CD4-positive, alpha-beta T cell treated with Interleukin-1 beta for 1 hour (primary cell): ENCODE measurements at regions not wholly inside any gene's neighbourhood (a gene's known extent, or its start where the extent isn't known, plus 50 kb on each side); places are given as distances from the start of the nearest gene placed in this dataset.

Experiments used
- DNase-seq, 2 donors: peaks; one replicate each; pipeline ENCODE4 v3.0.0-alpha.2; 2020 to 2022

GRCh38 chr18:25423760-25424159 is 71.8 kb upstream of the ZNF521 start:
- no peak for DNase-seq

DNA sequence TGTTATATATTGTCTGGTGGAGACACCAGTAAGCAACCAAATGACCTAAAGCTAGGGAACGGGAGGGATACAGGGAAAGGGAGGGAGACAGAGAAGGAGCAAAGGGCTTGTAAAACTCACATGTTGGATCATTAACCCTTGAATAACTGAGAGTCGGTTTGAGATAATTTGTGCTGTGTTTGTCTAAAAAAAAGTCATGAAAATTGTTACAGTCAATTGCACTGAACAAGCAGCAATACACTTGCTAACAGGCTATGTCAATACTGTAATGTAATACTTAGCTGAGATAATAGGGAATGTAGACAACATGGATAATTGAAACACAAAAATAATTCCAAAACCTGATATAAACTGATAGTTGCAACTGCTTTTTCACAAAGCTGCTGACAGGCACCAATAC is 71.3 kb upstream of the ZNF521 start:
- DNase-seq = no peak

DNA sequence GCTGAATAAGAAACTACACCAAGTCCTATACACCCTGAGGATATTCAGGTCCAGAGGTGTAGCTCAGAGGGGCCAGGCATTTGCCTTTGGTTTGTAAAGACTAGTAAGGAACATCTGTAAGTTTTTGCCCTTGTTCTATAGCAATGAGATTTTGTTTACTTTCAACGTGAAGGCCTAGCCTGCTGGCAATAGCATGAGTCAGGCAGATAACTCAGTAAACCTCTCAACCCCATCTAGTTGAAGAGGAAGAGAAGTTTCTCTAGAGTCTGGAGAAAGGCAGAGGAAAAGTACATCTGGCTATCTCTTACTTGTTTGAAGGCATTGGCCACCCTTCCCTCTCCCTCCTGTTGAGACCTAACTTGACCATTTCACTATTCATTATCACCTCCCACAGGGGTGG is 70.3 kb upstream of the ZNF521 start:
- no peak for DNase-seq

DNA sequence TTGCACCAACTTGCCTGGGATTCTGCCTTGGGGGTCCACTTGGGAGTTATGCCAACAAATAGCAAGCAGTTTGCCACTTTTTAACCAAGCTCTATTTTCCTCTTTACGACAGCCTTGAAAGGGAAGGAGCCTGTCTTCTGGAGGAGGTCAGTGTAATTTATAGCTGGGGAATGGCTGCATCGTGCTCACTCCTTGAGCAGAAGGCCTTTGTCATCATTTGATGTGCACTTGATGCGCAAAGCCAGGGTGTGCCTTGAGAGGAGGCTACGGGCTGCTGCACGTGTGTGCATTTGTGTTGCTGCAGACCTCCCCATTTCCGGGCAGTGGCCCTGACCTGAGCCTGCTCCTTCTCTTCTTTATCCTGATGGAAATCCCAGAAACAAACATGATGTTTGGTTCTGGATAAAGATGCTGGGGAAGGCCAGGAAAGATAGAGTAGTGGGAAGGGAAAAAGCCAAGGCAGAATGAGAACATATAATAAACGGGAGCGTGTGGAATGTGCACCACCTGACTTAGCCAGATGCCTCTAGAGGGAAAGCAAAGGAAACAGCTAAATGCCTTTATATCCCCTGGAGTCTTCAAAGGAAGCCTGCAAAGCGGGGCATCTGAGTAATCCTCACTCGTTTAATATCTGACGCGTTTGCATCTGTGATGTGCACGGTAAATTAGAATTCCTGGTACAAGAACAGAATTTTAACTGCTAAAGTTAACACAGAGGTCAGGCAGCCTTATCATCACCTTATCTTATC is 68.3 kb upstream of the ZNF521 start:
- no peak for DNase-seq

DNA sequence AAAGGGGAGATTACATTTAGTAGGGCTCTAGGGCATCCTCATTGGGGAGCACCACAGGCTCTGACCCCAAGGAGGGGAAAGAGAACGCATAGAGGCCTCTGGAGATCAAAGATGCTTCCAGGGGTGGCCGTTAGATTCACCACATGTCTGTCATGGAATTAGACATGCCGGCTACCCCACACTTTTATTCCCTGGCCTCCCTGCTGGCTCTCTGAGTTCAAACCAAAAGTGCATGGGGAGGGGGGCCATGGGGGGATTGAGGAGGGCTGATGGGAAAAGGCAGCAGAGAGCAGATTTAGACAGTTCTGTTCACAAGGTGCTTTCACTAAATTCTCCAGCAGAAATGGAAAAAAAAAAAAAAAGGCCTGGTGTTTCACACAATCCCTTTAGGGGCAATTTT is 64.4 kb upstream of the ZNF521 start:
- DNase-seq = no peak

- DNase-seq = no peak
Observed at GRCh38 chr18:25409971-25410370, 58.0 kb upstream of the ZNF521 start.

GRCh38 chr18:25408293-25408692 is 56.3 kb upstream of the ZNF521 start:
- no peak for DNase-seq
